ENCODE measurements at regions not wholly inside any gene's neighbourhood (a gene's known extent, or its start where the extent isn't known, plus 50 kb on each side); places are given as distances from the start of the nearest gene placed in this dataset.

GRCh38 chr5:8478326-8478725 lies 609.4 kb downstream of the MTRR start:
- TF ChIP-seq MYC (IDR thresholded peaks at IDR 0.05; ENCODE audit: low read depth, low read length) (no peak), MAX (IDR thresholded peaks at IDR 0.05; ENCODE audit: low read depth, low read length) (no peak), POLR2A (IDR thresholded peaks at IDR 0.05; ENCODE audit: extremely low read depth, insufficient read length) (no peak)
- TF ChIP-seq, protein P1, sequence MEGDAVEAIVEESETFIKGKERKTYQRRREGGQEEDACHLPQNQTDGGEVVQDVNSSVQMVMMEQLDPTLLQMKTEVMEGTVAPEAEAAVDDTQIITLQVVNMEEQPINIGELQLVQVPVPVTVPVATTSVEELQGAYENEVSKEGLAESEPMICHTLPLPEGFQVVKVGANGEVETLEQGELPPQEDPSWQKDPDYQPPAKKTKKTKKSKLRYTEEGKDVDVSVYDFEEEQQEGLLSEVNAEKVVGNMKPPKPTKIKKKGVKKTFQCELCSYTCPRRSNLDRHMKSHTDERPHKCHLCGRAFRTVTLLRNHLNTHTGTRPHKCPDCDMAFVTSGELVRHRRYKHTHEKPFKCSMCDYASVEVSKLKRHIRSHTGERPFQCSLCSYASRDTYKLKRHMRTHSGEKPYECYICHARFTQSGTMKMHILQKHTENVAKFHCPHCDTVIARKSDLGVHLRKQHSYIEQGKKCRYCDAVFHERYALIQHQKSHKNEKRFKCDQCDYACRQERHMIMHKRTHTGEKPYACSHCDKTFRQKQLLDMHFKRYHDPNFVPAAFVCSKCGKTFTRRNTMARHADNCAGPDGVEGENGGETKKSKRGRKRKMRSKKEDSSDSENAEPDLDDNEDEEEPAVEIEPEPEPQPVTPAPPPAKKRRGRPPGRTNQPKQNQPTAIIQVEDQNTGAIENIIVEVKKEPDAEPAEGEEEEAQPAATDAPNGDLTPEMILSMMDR (IDR thresholded peaks at IDR 0.05; ENCODE audit: low read depth, low read length) = no peak
- DNase-seq (ENCODE audit: low read depth) = peak; percentile 35
- H3K4me3 ChIP-seq (ENCODE audit: low read depth, low read length) = no peak overlapping the region

GRCh38 chr5:8481007-8481406 lies 612.1 kb downstream of the MTRR start:
- H3K4me3 ChIP-seq (ENCODE audit: low read depth, low read length) = no peak overlapping the region
- no peak for TF ChIP-seq POLR2A (IDR thresholded peaks at IDR 0.05; ENCODE audit: extremely low read depth, insufficient read length)
- TF ChIP-seq, protein P1 (IDR thresholded peaks at IDR 0.05; ENCODE audit: low read depth, low read length) = no peak
- no peak for TF ChIP-seq MYC (IDR thresholded peaks at IDR 0.05; ENCODE audit: low read depth, low read length)
- TF ChIP-seq MAX (IDR thresholded peaks at IDR 0.05; ENCODE audit: low read depth, low read length) = no peak
- no peak for DNase-seq (ENCODE audit: low read depth)

DNA sequence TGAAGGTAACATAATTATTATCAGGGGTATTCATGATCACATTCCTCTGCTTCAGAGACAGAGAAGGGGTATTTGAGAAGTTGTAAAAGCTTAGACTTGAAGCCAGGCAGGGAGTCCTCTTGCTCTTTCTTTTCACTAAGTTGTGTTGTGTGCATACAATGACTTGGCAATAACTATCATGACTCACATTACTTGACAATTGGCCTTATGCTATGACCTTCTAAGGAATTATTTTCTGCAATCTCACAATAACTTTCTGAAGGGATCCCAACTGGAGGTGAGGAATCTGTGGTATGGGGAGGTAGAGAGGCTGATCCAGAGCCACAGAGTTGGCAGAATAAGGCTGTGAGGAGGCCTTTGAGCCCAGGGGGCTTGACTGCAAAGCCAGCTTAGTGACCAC lies 622.3 kb downstream of the MTRR start:
- H3K4me3 ChIP-seq (ENCODE audit: low read depth, low read length) = no peak overlapping the region
- no peak for DNase-seq (ENCODE audit: low read depth)
- TF ChIP-seq, protein P1 (IDR thresholded peaks at IDR 0.05; ENCODE audit: low read depth, low read length) = no peak
- TF ChIP-seq MAX (IDR thresholded peaks at IDR 0.05; ENCODE audit: low read depth, low read length) (no peak), MYC (IDR thresholded peaks at IDR 0.05; ENCODE audit: low read depth, low read length) (no peak), POLR2A (IDR thresholded peaks at IDR 0.05; ENCODE audit: extremely low read depth, insufficient read length) (no peak)

DNA sequence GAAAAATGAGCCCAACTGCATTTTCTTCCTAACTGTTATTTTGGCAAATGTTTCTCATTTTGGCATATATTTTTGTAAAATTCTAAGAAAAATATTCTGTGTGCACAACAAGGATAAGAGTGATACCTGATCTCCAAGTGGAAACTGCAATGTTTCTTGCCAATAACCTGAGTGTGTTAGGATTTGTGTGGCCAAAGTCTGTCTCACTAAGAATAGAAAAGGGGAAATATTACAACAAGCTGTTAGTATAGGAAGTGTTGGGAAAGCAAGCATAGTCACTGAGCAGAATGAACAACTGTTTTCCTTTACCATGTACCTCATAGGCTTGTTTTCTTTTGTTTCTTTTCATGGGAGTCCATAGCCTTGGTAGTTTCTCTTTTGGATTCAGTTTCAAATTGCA lies 624.2 kb downstream of the MTRR start:
- TF ChIP-seq, protein P1 (IDR thresholded peaks at IDR 0.05; ENCODE audit: low read depth, low read length) = no peak
- TF ChIP-seq POLR2A (IDR thresholded peaks at IDR 0.05; ENCODE audit: extremely low read depth, insufficient read length) (no peak), MAX (IDR thresholded peaks at IDR 0.05; ENCODE audit: low read depth, low read length) (no peak), MYC (IDR thresholded peaks at IDR 0.05; ENCODE audit: low read depth, low read length) (no peak)
- DNase-seq (ENCODE audit: low read depth) = no peak
- no peak overlapping the region for H3K4me3 ChIP-seq (ENCODE audit: low read depth, low read length)

DNA sequence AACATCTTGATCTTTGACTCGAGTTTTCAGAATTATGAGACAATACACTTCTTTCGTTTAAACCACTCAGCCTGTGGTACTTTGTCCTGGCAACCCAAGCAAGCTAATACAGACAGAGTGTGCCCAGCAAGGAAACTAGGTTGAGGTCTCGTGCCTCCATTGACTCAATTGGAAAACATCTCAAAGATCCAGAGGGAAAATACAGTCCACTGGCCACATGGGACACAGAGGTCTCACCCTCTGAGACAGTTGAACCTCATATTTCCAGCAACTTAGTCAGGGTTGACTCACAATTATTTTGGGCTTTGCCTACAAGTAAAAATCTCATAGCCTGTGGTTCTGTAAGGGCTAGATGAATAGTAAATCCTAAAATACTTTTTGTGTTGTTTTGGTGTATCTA lies 631.5 kb downstream of the MTRR start:
- no peak overlapping the region for H3K4me3 ChIP-seq (ENCODE audit: low read depth, low read length)
- DNase-seq (ENCODE audit: low read depth) = no peak
- no peak for TF ChIP-seq POLR2A (IDR thresholded peaks at IDR 0.05; ENCODE audit: extremely low read depth, insufficient read length)
- no peak for TF ChIP-seq MYC (IDR thresholded peaks at IDR 0.05; ENCODE audit: low read depth, low read length)
- TF ChIP-seq, protein P1 (IDR thresholded peaks at IDR 0.05; ENCODE audit: low read depth, low read length) = no peak
- TF ChIP-seq MAX (IDR thresholded peaks at IDR 0.05; ENCODE audit: low read depth, low read length) = no peak

DNA sequence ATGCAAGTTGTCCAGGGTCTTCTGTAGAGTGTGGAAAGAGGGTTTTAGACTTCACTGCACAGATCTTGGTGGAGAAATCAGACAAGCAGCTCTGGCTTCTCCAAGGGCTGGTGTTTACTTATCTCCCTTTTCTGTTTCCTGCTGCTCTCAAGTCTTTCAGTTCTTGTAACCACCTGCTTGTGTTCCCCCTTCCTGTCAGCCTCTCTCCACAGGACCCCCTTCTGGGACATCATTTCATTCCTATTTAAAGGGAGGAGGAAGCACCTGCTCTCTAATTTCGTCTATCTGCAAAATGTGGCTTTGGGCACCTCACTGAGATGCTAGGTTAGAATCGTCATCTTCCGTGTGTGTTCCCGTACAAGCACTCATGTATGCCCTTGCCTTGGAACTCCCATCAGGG lies 636.2 kb downstream of the MTRR start:
- no peak overlapping the region for H3K4me3 ChIP-seq (ENCODE audit: low read depth, low read length)
- TF ChIP-seq, protein P1 (IDR thresholded peaks at IDR 0.05; ENCODE audit: low read depth, low read length) = no peak
- TF ChIP-seq MYC (IDR thresholded peaks at IDR 0.05; ENCODE audit: low read depth, low read length) (no peak), MAX (IDR thresholded peaks at IDR 0.05; ENCODE audit: low read depth, low read length) (no peak), POLR2A (IDR thresholded peaks at IDR 0.05; ENCODE audit: extremely low read depth, insufficient read length) (no peak)
- no peak for DNase-seq (ENCODE audit: low read depth)
